ENCODE measurements at regions not wholly inside any gene's neighbourhood (a gene's known extent, or its start where the extent isn't known, plus 50 kb on each side); places are given as distances from the start of the nearest gene placed in this dataset.

DNA sequence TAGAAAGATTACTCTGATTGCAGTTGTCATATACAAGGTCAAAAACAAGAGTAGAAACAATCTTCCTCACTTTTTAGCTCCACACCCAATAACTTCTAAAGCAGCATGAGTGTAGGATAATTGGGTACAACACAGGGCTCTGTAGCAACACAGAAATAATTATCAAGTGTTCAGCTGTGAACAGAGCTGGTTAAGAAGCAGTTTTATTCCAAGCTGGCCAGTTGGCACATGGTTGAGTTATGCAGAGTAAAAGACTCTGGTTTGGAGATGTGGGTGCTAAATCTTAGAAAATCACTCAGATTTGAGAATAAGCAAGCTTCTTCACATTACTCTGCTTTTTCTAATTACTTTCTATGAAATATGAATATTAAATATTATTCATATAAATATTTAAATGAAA is 118.5 kb downstream of the KIF2B start:
- no peaks in the 10 kb centered on the region for H3K27me3 ChIP-seq (ENCODE audit: control insufficient read depth, insufficient read depth, low read length)

GRCh38 chr17:53942436-53942835 is 119.7 kb downstream of the KIF2B start:
- H3K79me2 ChIP-seq (ENCODE audit: control insufficient read depth, insufficient read depth, low read length), result no peaks in the 10 kb centered on the region
- H3K4me3 ChIP-seq (replicated peaks in 1 of 4; ENCODE audit: control extremely low read depth in 1 of 4, insufficient read depth in 1 of 4, low read depth in 3 of 4, low read length in 4 of 4), result no peak overlapping the region
- H3K9ac ChIP-seq (ENCODE audit: insufficient read depth, low read length), result no peak overlapping the region
- no peak overlapping the region for H3K27ac ChIP-seq (ENCODE audit: insufficient read depth, low read length)
- no peaks in the 10 kb centered on the region for H3K9me3 ChIP-seq (ENCODE audit: control insufficient read depth, insufficient read depth, low read depth, low read length)
- no peaks in the 10 kb centered on the region for H3K36me3 ChIP-seq (ENCODE audit: control insufficient read depth, insufficient read depth, low read length)
- H3K4me2 ChIP-seq (ENCODE audit: extremely low read depth, insufficient read depth, low read length), result no peak overlapping the region
- no peaks in the 10 kb centered on the region for H3K27me3 ChIP-seq (ENCODE audit: control insufficient read depth, insufficient read depth, low read length)
- DNase-seq (ENCODE audit: low read depth in 2 of 2), result no peak
- no peaks in the 10 kb centered on the region for H3K4me1 ChIP-seq (ENCODE audit: control insufficient read depth, extremely low read depth, insufficient read depth, low read length)
- H2AFZ ChIP-seq (ENCODE audit: low read length), result no peak overlapping the region
- H4K20me1 ChIP-seq (ENCODE audit: control insufficient read depth, extremely low read depth, insufficient read depth, low read length), result no peaks in the 10 kb centered on the region
- TF ChIP-seq CTCF (conservative IDR thresholded peaks at IDR 0.05 in 1 of 2, IDR thresholded peaks at IDR 0.05 in 1 of 2; ENCODE audit: low read depth in 1 of 2, low read length in 2 of 2) (no peak), EZH2 (IDR thresholded peaks at IDR 0.05; ENCODE audit: low read length, missing control alignments) (no peak)

More for the DNA sequence above, 118.5 kb downstream of the KIF2B start:
- no peak overlapping the region for H3K4me2 ChIP-seq (ENCODE audit: extremely low read depth, insufficient read depth, low read length)
- H3K36me3 ChIP-seq (ENCODE audit: control insufficient read depth, insufficient read depth, low read length), result no peaks in the 10 kb centered on the region
- H3K9me3 ChIP-seq (ENCODE audit: control insufficient read depth, insufficient read depth, low read depth, low read length), result no peaks in the 10 kb centered on the region
- H2AFZ ChIP-seq (ENCODE audit: low read length), result no peak overlapping the region
- H3K4me3 ChIP-seq (replicated peaks in 1 of 4; ENCODE audit: control extremely low read depth in 1 of 4, insufficient read depth in 1 of 4, low read depth in 3 of 4, low read length in 4 of 4), result no peak overlapping the region
- H3K79me2 ChIP-seq (ENCODE audit: control insufficient read depth, insufficient read depth, low read length), result no peaks in the 10 kb centered on the region
- TF ChIP-seq CTCF (conservative IDR thresholded peaks at IDR 0.05 in 1 of 2, IDR thresholded peaks at IDR 0.05 in 1 of 2; ENCODE audit: low read depth in 1 of 2, low read length in 2 of 2) (no peak), EZH2 (IDR thresholded peaks at IDR 0.05; ENCODE audit: low read length, missing control alignments) (no peak)
- no peak overlapping the region for H3K27ac ChIP-seq (ENCODE audit: insufficient read depth, low read length)
- H3K4me1 ChIP-seq (ENCODE audit: control insufficient read depth, extremely low read depth, insufficient read depth, low read length), result no peaks in the 10 kb centered on the region
- no peaks in the 10 kb centered on the region for H4K20me1 ChIP-seq (ENCODE audit: control insufficient read depth, extremely low read depth, insufficient read depth, low read length)
- DNase-seq (ENCODE audit: low read depth in 2 of 2), result no peak
- H3K9ac ChIP-seq (ENCODE audit: insufficient read depth, low read length), result no peak overlapping the region

DNA sequence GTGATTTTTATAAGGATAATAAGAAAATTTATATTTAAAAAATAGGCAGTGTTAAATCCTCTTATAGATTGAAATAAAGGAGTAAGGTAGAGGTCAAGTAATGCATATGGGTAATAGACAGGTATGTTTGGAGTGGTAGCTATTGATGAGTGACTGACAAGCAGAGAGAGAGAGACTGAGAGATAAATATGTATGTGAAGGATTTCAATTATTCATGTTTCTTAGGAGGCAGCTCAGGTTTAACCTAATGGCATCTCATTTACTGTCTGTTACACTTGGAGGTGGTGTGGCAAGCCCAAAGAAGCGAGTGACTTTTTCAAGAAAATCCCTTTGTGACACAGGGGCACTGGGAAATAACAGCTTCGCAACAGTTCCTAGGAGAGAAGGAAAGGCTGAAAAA is 120.2 kb downstream of the KIF2B start:
- H3K4me1 ChIP-seq (ENCODE audit: control insufficient read depth, extremely low read depth, insufficient read depth, low read length), result no peaks in the 10 kb centered on the region
- H3K27me3 ChIP-seq (ENCODE audit: control insufficient read depth, insufficient read depth, low read length), result no peaks in the 10 kb centered on the region
- no peak overlapping the region for H3K4me2 ChIP-seq (ENCODE audit: extremely low read depth, insufficient read depth, low read length)
- H3K4me3 ChIP-seq (replicated peaks in 1 of 4; ENCODE audit: control extremely low read depth in 1 of 4, insufficient read depth in 1 of 4, low read depth in 3 of 4, low read length in 4 of 4), result no peak overlapping the region
- no peaks in the 10 kb centered on the region for H3K36me3 ChIP-seq (ENCODE audit: control insufficient read depth, insufficient read depth, low read length)
- DNase-seq (ENCODE audit: low read depth in 2 of 2), result no peak
- no peak overlapping the region for H2AFZ ChIP-seq (ENCODE audit: low read length)
- no peak overlapping the region for H3K9ac ChIP-seq (ENCODE audit: insufficient read depth, low read length)
- H3K27ac ChIP-seq (ENCODE audit: insufficient read depth, low read length), result no peak overlapping the region
- no peaks in the 10 kb centered on the region for H3K9me3 ChIP-seq (ENCODE audit: control insufficient read depth, insufficient read depth, low read depth, low read length)
- H4K20me1 ChIP-seq (ENCODE audit: control insufficient read depth, extremely low read depth, insufficient read depth, low read length), result no peaks in the 10 kb centered on the region
- no peak for TF ChIP-seq EZH2 (IDR thresholded peaks at IDR 0.05; ENCODE audit: low read length, missing control alignments)
- no peak for TF ChIP-seq CTCF (conservative IDR thresholded peaks at IDR 0.05 in 1 of 2, IDR thresholded peaks at IDR 0.05 in 1 of 2; ENCODE audit: low read depth in 1 of 2, low read length in 2 of 2)
- no peaks in the 10 kb centered on the region for H3K79me2 ChIP-seq (ENCODE audit: control insufficient read depth, insufficient read depth, low read length)
